ENCODE measurements at regions not wholly inside any gene's neighbourhood (a gene's known extent, or its start where the extent isn't known, plus 50 kb on each side); places are given as distances from the start of the nearest gene placed in this dataset.
"Not testable (repeated sequence)": the region's sequence is repeated elsewhere in the genome, so short reads cannot be mapped to it uniquely, and the experiment has no call there.

GRCh38 chr14:105772710-105773250 is 246.4 kb downstream of the TMEM121 start:
- TF ChIP-seq, protein P1, sequence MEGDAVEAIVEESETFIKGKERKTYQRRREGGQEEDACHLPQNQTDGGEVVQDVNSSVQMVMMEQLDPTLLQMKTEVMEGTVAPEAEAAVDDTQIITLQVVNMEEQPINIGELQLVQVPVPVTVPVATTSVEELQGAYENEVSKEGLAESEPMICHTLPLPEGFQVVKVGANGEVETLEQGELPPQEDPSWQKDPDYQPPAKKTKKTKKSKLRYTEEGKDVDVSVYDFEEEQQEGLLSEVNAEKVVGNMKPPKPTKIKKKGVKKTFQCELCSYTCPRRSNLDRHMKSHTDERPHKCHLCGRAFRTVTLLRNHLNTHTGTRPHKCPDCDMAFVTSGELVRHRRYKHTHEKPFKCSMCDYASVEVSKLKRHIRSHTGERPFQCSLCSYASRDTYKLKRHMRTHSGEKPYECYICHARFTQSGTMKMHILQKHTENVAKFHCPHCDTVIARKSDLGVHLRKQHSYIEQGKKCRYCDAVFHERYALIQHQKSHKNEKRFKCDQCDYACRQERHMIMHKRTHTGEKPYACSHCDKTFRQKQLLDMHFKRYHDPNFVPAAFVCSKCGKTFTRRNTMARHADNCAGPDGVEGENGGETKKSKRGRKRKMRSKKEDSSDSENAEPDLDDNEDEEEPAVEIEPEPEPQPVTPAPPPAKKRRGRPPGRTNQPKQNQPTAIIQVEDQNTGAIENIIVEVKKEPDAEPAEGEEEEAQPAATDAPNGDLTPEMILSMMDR (conservative IDR thresholded peaks at IDR 0.05; ENCODE audit: low read depth in 2 of 2): not testable (repeated sequence)
- not testable (repeated sequence) for TF ChIP-seq EZH2 (IDR thresholded peaks at IDR 0.05; ENCODE audit: low read depth, unreplicated experiment); POLR2AphosphoS5 (IDR thresholded peaks at IDR 0.05; ENCODE audit: low read depth); JUNB (IDR thresholded peaks at IDR 0.05; ENCODE audit: unreplicated experiment); CREB1 (CRISPR knock-in tag; IDR thresholded peaks at IDR 0.05; ENCODE audit: low read depth); STAT1 (IDR thresholded peaks at IDR 0.05; ENCODE audit: unreplicated experiment); EZH2phosphoT487 (IDR thresholded peaks at IDR 0.05; ENCODE audit: unreplicated experiment); NANOG (IDR thresholded peaks at IDR 0.05; ENCODE audit: borderline replicate concordance)
- TF ChIP-seq, protein P2, sequence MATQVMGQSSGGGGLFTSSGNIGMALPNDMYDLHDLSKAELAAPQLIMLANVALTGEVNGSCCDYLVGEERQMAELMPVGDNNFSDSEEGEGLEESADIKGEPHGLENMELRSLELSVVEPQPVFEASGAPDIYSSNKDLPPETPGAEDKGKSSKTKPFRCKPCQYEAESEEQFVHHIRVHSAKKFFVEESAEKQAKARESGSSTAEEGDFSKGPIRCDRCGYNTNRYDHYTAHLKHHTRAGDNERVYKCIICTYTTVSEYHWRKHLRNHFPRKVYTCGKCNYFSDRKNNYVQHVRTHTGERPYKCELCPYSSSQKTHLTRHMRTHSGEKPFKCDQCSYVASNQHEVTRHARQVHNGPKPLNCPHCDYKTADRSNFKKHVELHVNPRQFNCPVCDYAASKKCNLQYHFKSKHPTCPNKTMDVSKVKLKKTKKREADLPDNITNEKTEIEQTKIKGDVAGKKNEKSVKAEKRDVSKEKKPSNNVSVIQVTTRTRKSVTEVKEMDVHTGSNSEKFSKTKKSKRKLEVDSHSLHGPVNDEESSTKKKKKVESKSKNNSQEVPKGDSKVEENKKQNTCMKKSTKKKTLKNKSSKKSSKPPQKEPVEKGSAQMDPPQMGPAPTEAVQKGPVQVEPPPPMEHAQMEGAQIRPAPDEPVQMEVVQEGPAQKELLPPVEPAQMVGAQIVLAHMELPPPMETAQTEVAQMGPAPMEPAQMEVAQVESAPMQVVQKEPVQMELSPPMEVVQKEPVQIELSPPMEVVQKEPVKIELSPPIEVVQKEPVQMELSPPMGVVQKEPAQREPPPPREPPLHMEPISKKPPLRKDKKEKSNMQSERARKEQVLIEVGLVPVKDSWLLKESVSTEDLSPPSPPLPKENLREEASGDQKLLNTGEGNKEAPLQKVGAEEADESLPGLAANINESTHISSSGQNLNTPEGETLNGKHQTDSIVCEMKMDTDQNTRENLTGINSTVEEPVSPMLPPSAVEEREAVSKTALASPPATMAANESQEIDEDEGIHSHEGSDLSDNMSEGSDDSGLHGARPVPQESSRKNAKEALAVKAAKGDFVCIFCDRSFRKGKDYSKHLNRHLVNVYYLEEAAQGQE (IDR thresholded peaks at IDR 0.05; ENCODE audit: unreplicated experiment): not testable (repeated sequence)
- TF ChIP-seq, protein P3, sequence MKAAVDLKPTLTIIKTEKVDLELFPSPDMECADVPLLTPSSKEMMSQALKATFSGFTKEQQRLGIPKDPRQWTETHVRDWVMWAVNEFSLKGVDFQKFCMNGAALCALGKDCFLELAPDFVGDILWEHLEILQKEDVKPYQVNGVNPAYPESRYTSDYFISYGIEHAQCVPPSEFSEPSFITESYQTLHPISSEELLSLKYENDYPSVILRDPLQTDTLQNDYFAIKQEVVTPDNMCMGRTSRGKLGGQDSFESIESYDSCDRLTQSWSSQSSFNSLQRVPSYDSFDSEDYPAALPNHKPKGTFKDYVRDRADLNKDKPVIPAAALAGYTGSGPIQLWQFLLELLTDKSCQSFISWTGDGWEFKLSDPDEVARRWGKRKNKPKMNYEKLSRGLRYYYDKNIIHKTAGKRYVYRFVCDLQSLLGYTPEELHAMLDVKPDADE (IDR thresholded peaks at IDR 0.05): not testable (repeated sequence)
